GM19468 (cell line): ENCODE measurements at regions not wholly inside any gene's neighbourhood (a gene's known extent, or its start where the extent isn't known, plus 50 kb on each side); places are given as distances from the start of the nearest gene placed in this dataset.

Source experiments
- ATAC-seq: cut with Tn5 transposase; IDR thresholded peaks from one replicate; pipeline ENCODE4 v1.9.1; 2021; ENCODE audit warnings: mild to moderate bottlenecking, moderate library complexity, moderate number of reproducible peaks; ENCODE audit not compliant: unreplicated experiment; ENCODE audit errors: extremely low read depth

GRCh38 chr5:58133216-58133615 is 326.7 kb downstream of the PLK2 start:
- ATAC-seq: no peak

GRCh38 chr5:58127255-58128220 is 332.3 kb downstream of the PLK2 start:
- no peak for ATAC-seq

- no peak for ATAC-seq
Measured at GRCh38 chr5:58123501-58123900, 336.4 kb downstream of the PLK2 start.

- no peak for ATAC-seq
Measured at GRCh38 chr5:58122848-58123392, 337.0 kb downstream of the PLK2 start.

- no peak for ATAC-seq
Measured at GRCh38 chr5:58122157-58122556, 337.7 kb downstream of the PLK2 start.

- no peak for ATAC-seq
Measured at GRCh38 chr5:58121391-58121790, 338.5 kb downstream of the PLK2 start.

- no peak for ATAC-seq
Measured at GRCh38 chr5:58117542-58117941, 342.3 kb downstream of the PLK2 start.

- ATAC-seq: no peak
Measured at GRCh38 chr5:58116346-58116745, 343.5 kb downstream of the PLK2 start.

- no peak for ATAC-seq
Measured at GRCh38 chr5:58115811-58116210, 344.1 kb downstream of the PLK2 start.

GRCh38 chr5:58114324-58114723 is 345.6 kb downstream of the PLK2 start:
- ATAC-seq: no peak

- no peak for ATAC-seq
Measured at GRCh38 chr5:58113172-58113571, 346.7 kb downstream of the PLK2 start.

- no peak for ATAC-seq
Measured at GRCh38 chr5:58108511-58108910, 351.4 kb downstream of the PLK2 start.

GRCh38 chr5:58107704-58108103 is 352.2 kb downstream of the PLK2 start:
- ATAC-seq: no peak

GRCh38 chr5:58106754-58107410 is 353.0 kb downstream of the PLK2 start:
- ATAC-seq: no peak

GRCh38 chr5:58105836-58106235 is 354.1 kb downstream of the PLK2 start:
- no peak for ATAC-seq

- no peak for ATAC-seq
Measured at GRCh38 chr5:58099257-58099656, 360.6 kb downstream of the PLK2 start.

- no peak for ATAC-seq
Measured at GRCh38 chr5:58094031-58094430, 365.9 kb downstream of the PLK2 start.

- no peak for ATAC-seq
Measured at GRCh38 chr5:58090704-58091103, 369.2 kb downstream of the PLK2 start.

- no peak for ATAC-seq
Measured at GRCh38 chr5:58088941-58089340, 370.9 kb downstream of the PLK2 start.

- no peak for ATAC-seq
Measured at GRCh38 chr5:58087905-58088304, 372.0 kb downstream of the PLK2 start.

- no peak for ATAC-seq
Measured at GRCh38 chr5:58087123-58087522, 372.8 kb downstream of the PLK2 start.
